ENCODE measurements at regions not wholly inside any gene's neighbourhood (a gene's known extent, or its start where the extent isn't known, plus 50 kb on each side); places are given as distances from the start of the nearest gene placed in this dataset.

DNA sequence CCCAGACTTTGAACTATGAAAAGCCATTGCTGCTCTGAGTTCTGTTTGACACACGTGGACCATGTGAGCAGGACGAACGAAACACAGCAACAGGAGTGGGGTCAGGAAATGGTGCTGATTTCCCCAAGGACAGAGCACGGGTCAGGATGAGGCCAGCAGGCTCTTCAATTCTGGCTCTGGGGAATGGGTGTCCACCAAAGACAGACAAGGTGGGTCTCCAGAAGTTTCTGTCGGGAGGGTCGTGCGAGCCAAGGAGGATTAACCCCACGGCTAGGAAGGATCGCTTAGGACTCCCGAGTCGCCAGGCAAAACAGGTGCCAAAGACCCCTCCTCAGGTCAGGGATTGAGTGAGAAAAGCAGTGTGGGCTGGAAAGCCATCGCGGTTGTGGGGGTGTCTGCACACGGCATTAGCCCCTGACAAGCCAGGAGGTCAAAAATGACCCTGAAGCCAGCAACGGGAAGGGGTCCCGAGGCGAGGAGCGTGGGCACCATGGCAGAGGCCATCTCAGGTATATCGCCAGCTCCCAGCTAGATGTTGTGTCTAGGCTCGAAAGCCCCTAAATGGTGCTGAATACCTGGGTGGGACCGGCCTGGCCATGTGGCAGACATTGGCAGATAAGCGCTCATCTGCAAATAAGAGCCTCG, 213.9 kb upstream of the SALL3 start:
- no peaks in the 10 kb centered on the region for H3K9me3 ChIP-seq
- H3K4me3 ChIP-seq (ENCODE audit: low read depth, low read length): no peak overlapping the region
- no peaks in the 10 kb centered on the region for H3K36me3 ChIP-seq
- TF ChIP-seq, protein P1, sequence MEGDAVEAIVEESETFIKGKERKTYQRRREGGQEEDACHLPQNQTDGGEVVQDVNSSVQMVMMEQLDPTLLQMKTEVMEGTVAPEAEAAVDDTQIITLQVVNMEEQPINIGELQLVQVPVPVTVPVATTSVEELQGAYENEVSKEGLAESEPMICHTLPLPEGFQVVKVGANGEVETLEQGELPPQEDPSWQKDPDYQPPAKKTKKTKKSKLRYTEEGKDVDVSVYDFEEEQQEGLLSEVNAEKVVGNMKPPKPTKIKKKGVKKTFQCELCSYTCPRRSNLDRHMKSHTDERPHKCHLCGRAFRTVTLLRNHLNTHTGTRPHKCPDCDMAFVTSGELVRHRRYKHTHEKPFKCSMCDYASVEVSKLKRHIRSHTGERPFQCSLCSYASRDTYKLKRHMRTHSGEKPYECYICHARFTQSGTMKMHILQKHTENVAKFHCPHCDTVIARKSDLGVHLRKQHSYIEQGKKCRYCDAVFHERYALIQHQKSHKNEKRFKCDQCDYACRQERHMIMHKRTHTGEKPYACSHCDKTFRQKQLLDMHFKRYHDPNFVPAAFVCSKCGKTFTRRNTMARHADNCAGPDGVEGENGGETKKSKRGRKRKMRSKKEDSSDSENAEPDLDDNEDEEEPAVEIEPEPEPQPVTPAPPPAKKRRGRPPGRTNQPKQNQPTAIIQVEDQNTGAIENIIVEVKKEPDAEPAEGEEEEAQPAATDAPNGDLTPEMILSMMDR (IDR thresholded peaks at IDR 0.05; ENCODE audit: low read depth, low read length): no peak
- DNase-seq: no peak
- H3K27me3 ChIP-seq: no peaks in the 10 kb centered on the region; the same call in 1 of the 2 replicates
- no peaks in the 10 kb centered on the region for H3K4me1 ChIP-seq

DNA sequence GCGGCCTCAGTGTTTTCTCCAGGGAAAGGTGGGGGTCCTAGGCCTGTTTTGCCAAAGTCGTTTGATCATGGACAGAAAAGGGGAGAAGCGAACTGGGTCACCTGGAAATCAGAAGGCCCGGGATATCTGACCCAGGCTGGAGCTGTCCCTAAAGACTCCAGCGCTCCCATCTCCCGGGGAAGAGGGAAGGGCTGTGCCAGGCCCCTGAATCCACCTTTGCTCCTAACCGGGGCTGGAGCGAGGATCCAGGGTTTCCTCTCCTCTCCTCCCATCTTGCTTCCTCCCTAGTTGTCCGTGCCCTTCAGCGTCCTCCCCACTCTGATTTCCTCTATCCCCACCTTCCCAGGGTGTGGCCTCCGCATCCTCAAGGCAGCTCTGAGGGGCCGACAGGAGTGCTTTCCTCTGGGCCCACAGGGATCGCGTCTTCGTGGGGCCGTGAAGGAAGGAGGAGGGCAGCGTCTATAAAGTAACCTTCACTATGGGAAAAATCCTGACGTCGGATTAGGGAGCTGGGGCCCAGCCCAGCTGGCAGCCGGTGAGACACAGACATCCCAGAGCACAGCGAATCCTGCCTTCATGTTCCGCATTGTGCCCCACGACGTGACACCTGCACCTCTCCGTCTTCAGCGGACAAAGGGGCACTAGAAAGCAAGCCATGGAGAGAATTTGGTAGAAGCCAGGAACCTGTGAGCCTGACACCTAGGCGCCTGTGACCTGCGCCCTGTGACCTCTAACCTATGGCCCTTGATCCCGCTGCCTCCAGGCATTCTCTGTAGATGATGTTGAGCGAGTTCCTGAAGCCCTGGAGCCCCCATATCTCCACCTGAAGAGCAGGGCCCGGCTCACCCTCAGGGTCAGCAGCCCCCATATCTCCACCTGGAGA, 212.7 kb upstream of the SALL3 start:
- H3K36me3 ChIP-seq: no peaks in the 10 kb centered on the region

DNA sequence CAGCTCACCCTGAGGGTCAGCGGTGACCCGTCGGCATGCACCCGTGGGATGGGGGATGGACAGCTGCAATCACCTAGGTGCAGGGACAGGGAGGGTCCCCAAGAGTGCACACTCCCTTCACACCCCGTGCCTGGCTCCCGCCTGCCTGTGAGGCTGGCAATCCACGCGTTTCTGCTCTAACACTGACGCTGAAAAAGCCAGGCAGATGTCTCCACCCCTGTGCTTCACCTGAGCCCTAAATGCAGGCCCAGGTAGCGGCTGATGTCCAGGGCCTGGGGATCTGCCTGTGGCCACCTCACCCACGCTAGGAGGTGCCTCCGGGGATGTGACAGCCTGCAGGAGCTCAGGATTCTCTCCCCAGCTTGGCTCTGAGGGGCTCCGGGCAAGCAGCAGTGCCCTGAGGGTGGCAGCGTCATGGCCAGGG, 212.0 kb upstream of the SALL3 start:
- Histone ChIP-seq H3K27me3 (no peaks in the 10 kb centered on the region; the same call in 1 of the 2 replicates), H3K4me3 (ENCODE audit: low read depth, low read length) (no peak overlapping the region), H3K4me1 (no peaks in the 10 kb centered on the region), H3K9me3 (no peaks in the 10 kb centered on the region), H3K36me3 (no peaks in the 10 kb centered on the region)
- TF ChIP-seq, protein P1 (IDR thresholded peaks at IDR 0.05; ENCODE audit: low read depth, low read length): no peak
- no peak for DNase-seq

More for the DNA sequence above, 212.7 kb upstream of the SALL3 start:
- TF ChIP-seq, protein P1 (IDR thresholded peaks at IDR 0.05; ENCODE audit: low read depth, low read length): no peak
- no peaks in the 10 kb centered on the region; the same call in 1 of the 2 replicates for H3K27me3 ChIP-seq
- no peak overlapping the region for H3K4me3 ChIP-seq (ENCODE audit: low read depth, low read length)
- H3K9me3 ChIP-seq: no peaks in the 10 kb centered on the region
- DNase-seq: no peak
- H3K4me1 ChIP-seq: no peaks in the 10 kb centered on the region

DNA sequence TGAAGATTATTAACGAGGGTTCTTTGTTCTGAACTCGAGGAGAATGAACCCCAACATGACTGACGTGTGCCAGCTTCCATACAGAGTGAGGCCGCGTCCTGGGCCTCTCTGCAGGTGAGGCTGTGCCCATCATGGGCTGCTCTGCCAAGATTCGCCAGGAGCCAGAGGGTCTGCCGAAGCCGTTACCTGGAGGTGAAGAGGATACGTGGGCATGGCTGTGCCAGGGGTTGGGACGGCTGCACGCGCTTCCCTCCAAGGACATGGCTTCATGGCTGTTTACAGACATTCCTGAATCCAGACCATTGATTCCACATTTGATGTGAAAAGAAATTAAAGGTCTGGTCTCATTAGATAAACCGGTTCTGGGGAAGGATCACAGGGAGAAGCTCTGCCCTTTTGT, 211.4 kb upstream of the SALL3 start:
- Histone ChIP-seq H3K4me1 (no peaks in the 10 kb centered on the region), H3K27me3 (no peaks in the 10 kb centered on the region; the same call in 1 of the 2 replicates), H3K4me3 (ENCODE audit: low read depth, low read length) (no peak overlapping the region), H3K9me3 (no peaks in the 10 kb centered on the region), H3K36me3 (no peaks in the 10 kb centered on the region)
- DNase-seq: no peak
- TF ChIP-seq, protein P1 (IDR thresholded peaks at IDR 0.05; ENCODE audit: low read depth, low read length): no peak

DNA sequence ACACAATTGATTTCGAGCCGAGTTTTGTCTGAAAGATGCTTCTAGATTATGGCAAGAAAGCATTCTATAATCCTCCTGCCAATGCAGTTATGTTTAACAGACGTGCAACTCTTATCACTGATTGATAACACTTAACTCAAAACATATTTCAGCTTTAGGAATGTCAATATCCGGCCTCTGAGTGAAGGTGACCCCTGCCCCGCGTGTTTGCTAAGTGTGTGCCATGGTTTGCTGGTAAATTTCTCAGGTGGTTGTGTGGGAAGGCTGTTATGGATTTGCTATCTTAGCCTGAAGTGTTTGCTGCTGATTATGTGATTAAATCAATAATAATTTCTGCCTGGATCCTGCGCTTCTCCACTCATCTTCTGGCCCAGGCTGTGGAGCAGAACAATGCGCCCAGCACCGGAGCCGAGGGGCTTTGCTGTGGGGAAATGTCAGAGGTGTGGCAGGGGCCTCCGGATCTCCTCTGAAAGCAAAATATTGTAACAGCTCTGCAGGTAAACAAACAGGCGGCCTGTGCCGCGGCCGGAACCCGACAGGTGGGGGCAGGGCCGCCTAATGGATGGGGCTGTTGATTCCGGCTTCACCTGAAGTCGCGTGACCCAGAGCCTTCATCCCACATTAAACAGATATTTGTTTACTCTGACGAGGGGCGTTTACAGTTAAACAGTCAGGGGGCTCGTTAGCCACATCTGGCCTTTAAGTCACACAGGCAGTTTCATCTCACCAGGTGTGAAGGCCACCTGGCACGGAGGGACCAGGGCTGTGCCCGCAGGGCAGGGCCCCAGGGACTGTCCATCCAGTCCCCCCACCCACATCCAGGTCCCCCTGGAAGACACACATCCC, 210.7 kb upstream of the SALL3 start:
- Histone ChIP-seq H3K27me3 (no peaks in the 10 kb centered on the region; the same call in 1 of the 2 replicates), H3K36me3 (no peaks in the 10 kb centered on the region), H3K4me1 (no peaks in the 10 kb centered on the region), H3K4me3 (ENCODE audit: low read depth, low read length) (no peak overlapping the region), H3K9me3 (no peaks in the 10 kb centered on the region)
- no peak for DNase-seq
- TF ChIP-seq, protein P1 (IDR thresholded peaks at IDR 0.05; ENCODE audit: low read depth, low read length): no peak

All from BE2C (cell line).